ENCODE measurements at regions not wholly inside any gene's neighbourhood (a gene's known extent, or its start where the extent isn't known, plus 50 kb on each side); places are given as distances from the start of the nearest gene placed in this dataset.
A peak's percentile ranks its signal among the peaks of the same experiment; 100 is the strongest.

DNA sequence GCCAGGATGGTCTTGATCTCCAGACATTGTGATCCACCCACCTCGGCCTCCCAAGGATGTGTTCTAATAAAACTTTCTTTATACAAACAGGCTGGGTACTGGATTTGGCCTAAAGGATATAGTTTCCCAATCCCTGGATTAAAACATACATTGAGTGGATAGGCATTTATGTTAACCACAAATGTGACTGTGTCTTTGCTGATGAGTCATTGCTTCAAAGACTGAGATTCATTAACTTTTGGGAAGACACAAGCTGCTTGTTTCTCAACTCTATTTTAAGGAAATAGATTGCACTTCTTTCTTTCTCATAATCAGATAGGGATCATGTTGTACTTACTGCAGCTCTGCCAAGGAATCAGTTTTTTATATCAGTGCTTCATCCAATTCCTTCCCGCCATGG, 131.3 kb upstream of the AGA start:
- DNase-seq (ENCODE audit: low read depth in 2 of 2), result no peak

DNA sequence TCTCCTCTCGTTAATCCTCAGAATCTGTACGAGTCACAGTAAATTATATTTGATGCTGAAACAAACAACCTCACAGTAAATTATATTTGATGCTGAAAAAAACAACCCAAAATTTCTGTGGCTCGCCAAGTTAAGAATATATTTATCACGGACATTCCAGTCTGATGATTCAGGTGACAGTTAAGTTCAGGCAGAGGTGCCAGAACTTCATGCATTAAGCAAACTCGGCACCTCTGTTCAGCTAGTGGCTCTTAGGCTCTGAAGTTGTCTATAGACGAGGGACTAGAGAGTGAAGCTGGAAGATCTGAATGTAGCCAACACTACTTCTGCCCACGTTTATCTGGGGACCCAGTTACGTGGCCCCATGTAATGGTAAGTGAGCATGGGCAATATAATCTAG, 132.2 kb upstream of the AGA start:
- DNase-seq (ENCODE audit: low read depth in 2 of 2), result no peak

GRCh38 chr4:177579649-177580048, 137.4 kb upstream of the AGA start:
- no peak for DNase-seq (ENCODE audit: low read depth in 2 of 2)

GRCh38 chr4:177582992-177583391, 140.8 kb upstream of the AGA start:
- DNase-seq (ENCODE audit: low read depth in 2 of 2), result no peak

DNA sequence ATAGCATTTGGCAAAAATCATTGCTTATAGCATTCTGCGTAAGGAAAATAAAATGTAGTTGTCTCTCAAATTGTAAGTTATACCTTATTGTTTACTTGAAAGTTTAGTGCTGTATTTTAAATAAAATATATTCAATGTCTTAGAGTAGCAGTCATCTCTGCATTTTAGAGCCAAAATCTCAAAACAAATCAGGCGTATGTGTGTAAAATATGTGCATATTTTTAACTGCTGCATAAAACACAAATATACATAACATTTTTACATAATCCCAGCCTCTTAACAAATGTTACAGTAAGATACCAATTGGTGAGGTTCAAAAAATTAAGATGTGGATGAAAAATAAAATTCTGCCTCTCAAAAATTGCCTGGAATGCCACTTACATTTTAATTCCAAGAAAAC, 145.8 kb upstream of the AGA start:
- DNase-seq (ENCODE audit: low read depth in 2 of 2), result no peak

DNA sequence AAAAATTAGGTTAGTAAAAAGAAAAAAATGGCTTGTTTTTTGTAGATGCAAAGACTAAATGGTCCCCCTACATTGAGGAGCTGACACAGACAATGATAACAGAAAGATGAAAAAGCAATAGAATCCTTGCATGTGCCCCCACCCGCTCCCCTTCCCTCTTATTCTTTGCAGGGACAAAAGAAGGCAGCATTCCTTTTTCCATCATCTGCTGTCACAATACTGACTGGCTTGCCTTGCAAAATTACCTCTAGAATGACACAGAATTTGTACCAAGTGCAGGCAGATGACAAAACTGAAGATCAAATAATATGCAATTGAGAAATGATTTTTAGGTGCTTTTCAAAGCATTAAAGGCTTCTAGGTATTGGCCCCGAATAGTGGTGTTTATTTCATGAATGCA, 153.1 kb upstream of the AGA start:
- no peak for DNase-seq (ENCODE audit: low read depth in 2 of 2)

GRCh38 chr4:177596035-177596434, 153.8 kb upstream of the AGA start:
- peak; percentile 9 to 15 for DNase-seq (ENCODE audit: low read depth in 2 of 2)

DNA sequence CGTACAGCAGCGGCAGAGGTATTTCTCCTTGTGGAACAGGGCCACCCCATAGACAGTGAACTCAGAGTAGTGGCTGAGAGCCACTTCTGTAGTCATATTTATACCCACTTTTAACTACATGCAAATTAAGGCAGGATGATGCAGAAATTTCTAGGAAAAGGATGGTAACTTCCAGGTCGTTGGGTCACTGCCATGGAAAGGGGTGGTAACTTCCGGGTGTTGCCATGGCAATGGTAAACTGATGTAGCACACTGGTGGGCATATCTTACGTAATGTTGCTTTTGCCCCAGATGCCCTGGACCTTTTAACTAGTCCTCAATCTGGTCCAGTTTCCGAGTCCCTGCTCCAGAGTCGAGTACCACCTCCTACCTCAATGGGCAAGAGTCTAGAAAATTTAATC, 154.8 kb upstream of the AGA start:
- no peak for DNase-seq (ENCODE audit: low read depth in 2 of 2)

- no peak for DNase-seq (ENCODE audit: low read depth in 2 of 2)
Measured at GRCh38 chr4:177605252-177605651, 163.0 kb upstream of the AGA start.

GRCh38 chr4:177607111-177607573, 164.9 kb upstream of the AGA start:
- no peak for DNase-seq (ENCODE audit: low read depth in 2 of 2)

DNA sequence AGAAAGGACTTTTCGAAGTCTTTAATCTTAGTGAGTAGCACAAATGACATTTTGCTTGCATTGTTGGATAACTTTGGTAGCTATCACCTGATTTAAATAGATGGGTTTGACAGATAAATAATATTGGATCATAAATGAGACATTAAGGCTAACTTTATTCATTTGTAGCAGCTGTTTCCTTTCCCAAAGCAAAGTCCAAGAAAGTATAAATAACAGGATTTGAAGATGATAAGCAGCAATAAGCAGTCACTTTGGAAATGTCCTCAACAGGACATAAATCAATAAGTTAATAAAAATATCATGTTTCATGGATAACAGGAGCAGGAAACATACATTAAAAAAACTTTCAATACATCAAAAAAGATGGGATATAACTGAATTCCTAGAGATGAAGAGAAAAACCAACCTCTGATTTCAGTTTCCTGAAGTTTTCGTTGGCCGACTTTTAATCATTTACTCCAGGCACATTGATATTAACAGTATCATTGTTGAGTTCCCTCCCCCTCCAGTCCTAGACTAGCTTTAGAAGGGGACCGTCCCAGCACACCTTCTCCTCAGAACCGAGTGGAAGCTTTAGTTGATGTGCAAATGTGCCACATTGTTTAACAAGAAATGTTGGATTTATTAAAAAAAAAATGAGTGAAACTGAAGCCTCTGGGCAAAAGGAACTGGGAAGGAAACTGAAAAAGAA, 169.9 kb upstream of the AGA start:
- no peak for DNase-seq (ENCODE audit: low read depth in 2 of 2)

GRCh38 chr4:177612684-177613083, 170.4 kb upstream of the AGA start:
- no peak for DNase-seq (ENCODE audit: low read depth in 2 of 2)

DNA sequence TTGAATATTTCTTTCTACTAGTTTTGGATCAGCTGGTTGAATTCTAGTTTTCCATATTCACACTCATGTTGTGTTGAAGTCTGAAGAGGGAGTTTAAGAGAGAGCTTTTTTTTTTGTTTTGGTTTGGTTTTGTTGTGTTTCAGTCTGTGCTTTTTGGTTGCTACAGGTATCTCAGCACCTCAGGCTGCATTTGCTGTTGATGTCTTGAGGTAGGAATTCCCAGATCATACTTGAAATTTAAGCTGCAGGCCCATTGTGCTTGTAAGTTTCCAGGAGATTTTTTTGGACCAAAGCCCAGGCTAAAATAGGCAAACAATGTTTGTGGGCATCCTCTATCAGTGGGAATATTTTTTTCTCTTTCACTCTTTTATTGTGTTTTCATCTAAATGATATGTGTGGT, 190.2 kb upstream of the AGA start:
- no peak for DNase-seq (ENCODE audit: low read depth in 2 of 2)

GRCh38 chr4:177638871-177639270, 196.6 kb upstream of the AGA start:
- DNase-seq (ENCODE audit: low read depth in 2 of 2), result no peak

DNA sequence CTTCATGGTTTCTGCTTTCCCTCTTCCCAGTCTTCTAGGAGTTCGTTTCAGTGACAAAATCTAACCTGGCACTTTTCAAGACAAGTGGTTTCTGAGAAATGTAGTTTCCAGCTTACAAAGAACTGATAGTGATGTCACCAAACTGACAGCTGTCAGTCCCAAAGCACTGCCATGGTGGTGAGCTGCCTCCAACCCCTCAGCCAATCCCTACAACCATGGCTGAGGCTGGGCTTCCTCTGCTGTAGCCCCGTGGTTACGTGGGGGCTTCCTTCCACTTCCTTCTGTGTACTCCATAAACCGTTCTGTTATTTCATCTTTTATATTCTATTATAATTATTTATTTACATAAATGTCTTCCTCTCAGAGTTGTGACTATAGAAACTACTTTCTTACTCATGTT, 198.6 kb upstream of the AGA start:
- DNase-seq (ENCODE audit: low read depth in 2 of 2), result no peak

- DNase-seq (ENCODE audit: low read depth in 2 of 2), result no peak
Measured at GRCh38 chr4:177660223-177660622, 218.0 kb upstream of the AGA start.

- no peak for DNase-seq (ENCODE audit: low read depth in 2 of 2)
Measured at GRCh38 chr4:177667687-177668086, 225.4 kb upstream of the AGA start.

DNA sequence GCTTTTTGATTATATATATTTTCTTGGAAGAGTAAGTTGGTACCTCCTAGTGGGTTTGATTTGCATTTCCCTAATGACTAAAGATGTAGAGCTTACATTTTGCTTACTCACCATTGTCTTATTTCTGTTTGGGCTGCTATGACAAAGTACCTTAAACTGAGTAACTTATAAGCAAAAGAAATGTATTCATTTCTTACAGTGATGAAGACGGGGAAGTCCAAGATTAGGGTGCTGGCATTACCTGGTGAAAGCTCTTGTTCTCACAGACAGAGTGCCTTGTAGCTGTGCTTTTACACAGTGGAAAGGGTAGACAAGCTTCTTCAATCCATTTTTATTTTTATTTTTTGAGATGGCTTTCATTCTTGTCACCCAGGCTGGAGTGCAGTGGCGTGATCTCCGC, 229.2 kb upstream of the AGA start:
- DNase-seq (ENCODE audit: low read depth in 2 of 2), result no peak

DNA sequence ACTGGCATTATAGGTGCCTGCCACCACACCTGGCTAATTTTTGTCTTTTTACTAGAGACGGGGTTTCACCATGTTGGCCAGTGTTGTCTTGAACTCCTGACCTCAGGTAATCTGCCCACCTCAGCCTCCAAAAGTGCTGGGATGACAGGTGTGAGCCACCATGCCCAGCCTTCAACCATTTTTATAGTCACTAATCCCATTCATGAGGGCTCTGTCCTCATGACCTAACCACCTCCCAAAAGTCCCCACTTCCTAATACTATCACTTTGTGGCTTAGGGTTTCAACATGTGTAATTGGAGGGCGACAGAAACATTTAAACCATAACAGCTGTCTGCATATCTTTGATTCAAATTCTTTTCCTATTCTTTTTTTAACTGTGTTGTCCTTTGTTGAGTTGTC, 229.6 kb upstream of the AGA start:
- DNase-seq (ENCODE audit: low read depth in 2 of 2), result no peak

GRCh38 chr4:177673985-177674489, 231.8 kb upstream of the AGA start:
- no peak for DNase-seq (ENCODE audit: low read depth in 2 of 2)

DNA sequence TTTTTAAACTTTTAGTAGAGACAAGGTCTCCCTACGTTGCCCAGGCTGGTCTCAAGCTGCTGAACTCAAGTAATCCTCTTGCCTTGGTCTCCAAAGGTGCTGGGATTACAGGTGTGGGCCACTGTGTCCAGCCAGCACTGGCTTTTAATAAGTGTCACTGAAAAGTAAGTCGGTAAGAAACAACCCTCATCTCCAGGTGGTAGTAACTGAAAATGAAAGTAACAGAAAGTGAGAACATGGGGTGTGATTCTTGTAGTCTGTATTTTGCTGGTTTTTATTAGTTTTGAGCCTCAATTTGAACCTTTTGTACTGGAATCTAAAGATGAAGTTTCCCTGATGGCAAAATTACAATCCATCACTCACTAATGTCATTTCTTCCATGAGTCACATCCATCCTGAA, 238.1 kb upstream of the AGA start:
- DNase-seq (ENCODE audit: low read depth in 2 of 2), result no peak

- DNase-seq (ENCODE audit: low read depth in 2 of 2), result no peak
Measured at GRCh38 chr4:177681902-177682301, 239.7 kb upstream of the AGA start.

- DNase-seq (ENCODE audit: low read depth in 2 of 2), result no peak
Measured at GRCh38 chr4:177687117-177687516, 244.9 kb upstream of the AGA start.

- no peak for DNase-seq (ENCODE audit: low read depth in 2 of 2)
Measured at GRCh38 chr4:177692907-177693306, 250.7 kb upstream of the AGA start.
